GM20000 (cell line): ENCODE measurements at regions not wholly inside any gene's neighbourhood (a gene's known extent, or its start where the extent isn't known, plus 50 kb on each side); places are given as distances from the start of the nearest gene placed in this dataset.
"Not testable (repeated sequence)": the region's sequence is repeated elsewhere in the genome, so short reads cannot be mapped to it uniquely, and the experiment has no call there.

ENCODE experiments used
- DNase-seq: peaks from one replicate; pipeline ENCODE4 v3.0.0; 2012; ENCODE audit warnings: low spot score
- TF ChIP-seq, protein P1 (sequence below): IDR thresholded peaks from 2 replicates; pipeline ENCODE4 v1.5.1; 2012; ENCODE audit warnings: mild to moderate bottlenecking, control low read depth; ENCODE audit errors: extremely low read depth, missing control alignments

- DNase-seq = no peak
- TF ChIP-seq, protein P1, sequence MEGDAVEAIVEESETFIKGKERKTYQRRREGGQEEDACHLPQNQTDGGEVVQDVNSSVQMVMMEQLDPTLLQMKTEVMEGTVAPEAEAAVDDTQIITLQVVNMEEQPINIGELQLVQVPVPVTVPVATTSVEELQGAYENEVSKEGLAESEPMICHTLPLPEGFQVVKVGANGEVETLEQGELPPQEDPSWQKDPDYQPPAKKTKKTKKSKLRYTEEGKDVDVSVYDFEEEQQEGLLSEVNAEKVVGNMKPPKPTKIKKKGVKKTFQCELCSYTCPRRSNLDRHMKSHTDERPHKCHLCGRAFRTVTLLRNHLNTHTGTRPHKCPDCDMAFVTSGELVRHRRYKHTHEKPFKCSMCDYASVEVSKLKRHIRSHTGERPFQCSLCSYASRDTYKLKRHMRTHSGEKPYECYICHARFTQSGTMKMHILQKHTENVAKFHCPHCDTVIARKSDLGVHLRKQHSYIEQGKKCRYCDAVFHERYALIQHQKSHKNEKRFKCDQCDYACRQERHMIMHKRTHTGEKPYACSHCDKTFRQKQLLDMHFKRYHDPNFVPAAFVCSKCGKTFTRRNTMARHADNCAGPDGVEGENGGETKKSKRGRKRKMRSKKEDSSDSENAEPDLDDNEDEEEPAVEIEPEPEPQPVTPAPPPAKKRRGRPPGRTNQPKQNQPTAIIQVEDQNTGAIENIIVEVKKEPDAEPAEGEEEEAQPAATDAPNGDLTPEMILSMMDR = no peak
Measured at GRCh38 chr2:185668710-185669109, 69.9 kb upstream of the FSIP2 start.

- TF ChIP-seq, protein P1 = no peak
- no peak for DNase-seq
Measured at GRCh38 chr2:185674232-185674631, 64.4 kb upstream of the FSIP2 start.

DNA sequence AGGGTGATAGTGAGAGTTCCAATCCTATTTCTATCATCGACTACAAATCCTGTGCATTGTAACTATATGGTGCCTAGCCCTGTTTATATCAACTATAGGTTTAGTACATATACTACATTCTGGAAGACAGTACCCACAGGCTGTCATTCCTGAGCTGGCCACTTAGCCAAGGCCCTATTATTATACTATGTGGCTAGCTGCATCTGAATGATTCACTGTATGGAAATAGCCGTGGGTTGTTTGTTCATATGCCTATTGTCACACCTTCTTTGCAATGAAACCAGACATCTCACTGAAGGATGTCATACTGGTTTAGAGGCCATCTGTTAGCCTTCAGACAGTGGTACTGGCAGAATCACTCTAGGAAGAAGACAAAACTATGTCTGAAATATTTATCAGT lies 62.3 kb upstream of the FSIP2 start:
- TF ChIP-seq, protein P1 = no peak
- no peak for DNase-seq

- not testable (repeated sequence) for DNase-seq
Measured at GRCh38 chr2:185687001-185687400, 51.6 kb upstream of the FSIP2 start.

DNA sequence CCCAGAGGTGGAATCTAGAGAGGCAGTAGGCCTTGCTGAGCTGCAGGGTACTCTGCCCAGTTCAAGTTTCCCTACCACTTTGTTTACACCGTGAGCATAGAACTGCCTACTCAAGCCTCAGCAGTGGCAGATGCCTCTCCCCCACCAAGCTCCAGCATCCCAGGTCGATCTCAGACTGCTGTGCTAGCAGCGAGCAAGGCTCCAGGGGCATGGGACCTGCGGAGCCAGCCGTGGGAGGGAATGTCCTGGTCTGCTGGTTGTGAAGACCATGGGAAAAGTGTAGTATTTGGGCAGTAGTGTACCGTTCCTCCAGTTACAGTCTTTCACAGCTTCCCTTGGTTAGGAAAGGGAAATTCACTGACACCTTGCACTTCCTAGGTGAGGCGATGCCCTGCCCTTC lies 50.6 kb upstream of the FSIP2 start:
- TF ChIP-seq, protein P1 = no peak
- no peak for DNase-seq
